H1 (cell line): ENCODE measurements at regions not wholly inside any gene's neighbourhood (a gene's known extent, or its start where the extent isn't known, plus 50 kb on each side); places are given as distances from the start of the nearest gene placed in this dataset.

Experiments used
- CTCF ChIA-PET: fragments of 300-600 bp; sonication (Branson Sonifier 250); formaldehyde crosslinking; loops from one replicate; lab custom pipeline; 2021; ENCODE audit not compliant: partially characterized antibody; lab: Charles Lee
- POLR2A ChIA-PET: fragments of 300-600 bp; sonication (Branson Sonifier 250); formaldehyde crosslinking; loops from one replicate; lab custom pipeline; 2021; ENCODE audit warnings: inconsistent platforms; ENCODE audit not compliant: partially characterized antibody; lab: Charles Lee
- DNase-seq, 2 experiments: peaks; one replicate each; pipeline versions ENCODE4 v3.0.0 to v3.0.0-alpha.2; 2010 to 2022; ENCODE audit warnings: low spot score in 2 of 2, low read depth in 1 of 2, mixed read lengths in 1 of 2
- FAIRE-seq: peaks from 2 replicates; lab custom pipeline; 2011; peaks lifted over from hg19 to GRCh38; lab: Jason Lieb, UNC
- H2AFZ ChIP-seq: 2 replicates; pipeline ENCODE4 v1.8.1; 2012; ENCODE audit warnings: low read length, inconsistent platforms
- H2AK5ac ChIP-seq: 2 replicates; pipeline ENCODE4 v1.6.1; 2013; ENCODE audit warnings: low read depth, low read length
- H2BK120ac ChIP-seq: replicated peaks from 2 replicates; pipeline ENCODE3; 2013; ENCODE audit warnings: low read depth, low read length, inconsistent platforms
- H2BK12ac ChIP-seq: 2 replicates; pipeline ENCODE4 v1.6.1; 2013; ENCODE audit warnings: low read depth, low read length
- H2BK15ac ChIP-seq: 2 replicates; pipeline ENCODE4 v1.6.1; 2013; ENCODE audit warnings: low read length
- H2BK20ac ChIP-seq: 2 replicates; pipeline ENCODE4 v1.6.1; 2013; ENCODE audit warnings: low read length
- H2BK5ac ChIP-seq: 2 replicates; pipeline ENCODE4 v1.6.1; 2013; ENCODE audit warnings: low read depth, low read length
- H3K14ac ChIP-seq: 2 replicates; pipeline ENCODE4 v1.6.1; 2013; ENCODE audit warnings: inconsistent platforms; ENCODE audit not compliant: insufficient read length
- H3K18ac ChIP-seq: 2 replicates; pipeline ENCODE4 v1.6.1; 2013; ENCODE audit warnings: low read length; ENCODE audit errors: extremely low read depth
- H3K23ac ChIP-seq: 2 replicates; pipeline ENCODE4 v1.6.1; 2013; ENCODE audit warnings: inconsistent platforms; ENCODE audit not compliant: insufficient read length
- H3K23me2 ChIP-seq: 2 replicates; pipeline ENCODE4 v1.6.1; 2013; ENCODE audit warnings: low read depth, low read length
- H3K27ac ChIP-seq: 2 replicates; pipeline ENCODE4 v1.6.1; 2011; ENCODE audit warnings: low read depth, low read length, inconsistent platforms
- H3K27me3 ChIP-seq, 4 experiments: replicated peaks in 1 of 4; 1 replicate in 1 of 4; 2 replicates in 3 of 4; pipeline versions ENCODE4 v1.6.1 to v1.8.1; 2011 to 2013; ENCODE audit warnings: low read length in 3 of 4, mild to moderate bottlenecking in 3 of 4, inconsistent platforms in 2 of 4, mixed read lengths in 2 of 4, moderate library complexity in 1 of 4; ENCODE audit not compliant: control insufficient read depth in 3 of 4, insufficient read depth in 3 of 4; ENCODE audit errors: extremely low read depth in 1 of 4
- H3K36me3 ChIP-seq, 4 experiments: 2 replicates each; pipeline versions ENCODE4 v1.6.1 to v1.8.1; 2011 to 2013; ENCODE audit warnings: mild to moderate bottlenecking in 4 of 4, low read length in 3 of 4, moderate library complexity in 2 of 4, control low read depth in 1 of 4, inconsistent platforms in 1 of 4; ENCODE audit not compliant: insufficient read depth in 4 of 4, control insufficient read depth in 2 of 4
- H3K4ac ChIP-seq: replicated peaks from 2 replicates; pipeline ENCODE3; 2013; ENCODE audit warnings: low read length, low read depth, mixed read lengths, inconsistent platforms; ENCODE audit not compliant: insufficient read length
- H3K4me1 ChIP-seq, 4 experiments: replicated peaks in 1 of 4; 1 replicate in 1 of 4; 2 replicates in 3 of 4; pipeline versions ENCODE4 v1.6.1 to v1.8.1; 2011 to 2013; ENCODE audit warnings: low read length in 3 of 4, inconsistent platforms in 2 of 4, mixed read lengths in 1 of 4; ENCODE audit not compliant: insufficient read depth in 4 of 4, control insufficient read depth in 3 of 4
- H3K4me2 ChIP-seq, 2 experiments: 2 replicates each; pipeline versions ENCODE4 v1.6.1 to v1.8.1; 2011 to 2013; ENCODE audit warnings: low read depth in 2 of 2, low read length in 2 of 2, control low read depth in 1 of 2, inconsistent platforms in 1 of 2, mild to moderate bottlenecking in 1 of 2; ENCODE audit not compliant: insufficient read depth in 1 of 2
- H3K4me3 ChIP-seq, 4 experiments: fragments of 200-600, 300-600 bp in 1 of 4; sonication (generic), shearing (Covaris generic), sonication (Bioruptor Twin) in 1 of 4; 2 replicates each; pipeline versions ENCODE4 v1.5.1 to v1.8.1; 2011 to 2016; ENCODE audit warnings: low read length in 4 of 4, low read depth in 3 of 4, control low read depth in 2 of 4, inconsistent platforms in 2 of 4, mild to moderate bottlenecking in 2 of 4, mixed read lengths in 1 of 4, moderate library complexity in 1 of 4; ENCODE audit not compliant: insufficient read depth in 2 of 4; ENCODE audit errors: extremely low read depth in 1 of 4
- H3K56ac ChIP-seq: replicated peaks from 2 replicates; pipeline ENCODE3; 2013; ENCODE audit warnings: low read depth, mild to moderate bottlenecking, mixed read lengths, low read length, inconsistent platforms; ENCODE audit not compliant: insufficient read length
- H3K79me1 ChIP-seq: 2 replicates; pipeline ENCODE4 v1.6.1; 2013; ENCODE audit warnings: low read depth, low read length, control low read depth
- H3K79me2 ChIP-seq, 2 experiments: 2 replicates each; pipeline versions ENCODE4 v1.6.1 to v1.8.1; 2012 to 2013; ENCODE audit warnings: low read length in 2 of 2, mild to moderate bottlenecking in 2 of 2, inconsistent platforms in 1 of 2; ENCODE audit not compliant: insufficient read depth in 2 of 2, control insufficient read depth in 1 of 2
- H3K9ac ChIP-seq, 4 experiments: replicated peaks in 1 of 4; 1 replicate in 1 of 4; 2 replicates in 3 of 4; pipeline versions ENCODE4 v1.6.1 to v1.8.1; 2011 to 2013; ENCODE audit warnings: low read depth in 3 of 4, low read length in 3 of 4, control low read depth in 2 of 4, mild to moderate bottlenecking in 2 of 4, moderate library complexity in 2 of 4, inconsistent platforms in 1 of 4; ENCODE audit errors: extremely low read depth in 1 of 4
- H3K9me3 ChIP-seq, 2 experiments: 2 replicates each; pipeline versions ENCODE4 v1.6.1 to v1.8.1; 2012 to 2013; ENCODE audit warnings: mild to moderate bottlenecking in 2 of 2, moderate library complexity in 2 of 2, control low read depth in 1 of 2, inconsistent platforms in 1 of 2, low read depth in 1 of 2, low read length in 1 of 2, mixed read lengths in 1 of 2; ENCODE audit not compliant: insufficient read depth in 2 of 2
- H4K20me1 ChIP-seq, 2 experiments: replicated peaks in 1 of 2; 2 replicates each; pipeline versions ENCODE3 to v1.8.1; 2011 to 2013; ENCODE audit warnings: inconsistent platforms in 2 of 2, low read length in 2 of 2, mild to moderate bottlenecking in 1 of 2; ENCODE audit not compliant: insufficient read depth in 2 of 2, control insufficient read depth in 1 of 2
- H4K5ac ChIP-seq: 2 replicates; pipeline ENCODE4 v1.6.1; 2013; ENCODE audit warnings: low read length, low read depth, mixed read lengths, inconsistent platforms; ENCODE audit not compliant: insufficient read length
- H4K8ac ChIP-seq: 2 replicates; pipeline ENCODE4 v1.8.0; 2013; ENCODE audit warnings: mild to moderate bottlenecking, moderate library complexity, low read length, inconsistent platforms; ENCODE audit not compliant: insufficient read depth; ENCODE audit errors: extremely low read depth
- H4K91ac ChIP-seq: replicated peaks from 2 replicates; pipeline ENCODE3; 2013; ENCODE audit warnings: low read length, mixed read lengths, inconsistent platforms; ENCODE audit not compliant: insufficient read length
- CTBP2 ChIP-seq: IDR thresholded peaks from 2 replicates; pipeline ENCODE4 v1.7.0; 2011; ENCODE audit warnings: borderline replicate concordance, mild to moderate bottlenecking, moderate library complexity, mixed read lengths, low read length; ENCODE audit not compliant: insufficient read depth, insufficient read length
- SP4 ChIP-seq: IDR thresholded peaks from 2 replicates; pipeline ENCODE4 v1.6.1; 2012; ENCODE audit warnings: low read length, inconsistent platforms
- TBP ChIP-seq: IDR thresholded peaks from 2 replicates; pipeline ENCODE4 v1.6.1; 2011; ENCODE audit warnings: low read depth, low read length, improper control_type of control experiment
- WGBS, 2 experiments: shearing (Covaris generic) in 1 of 2; methylation state at CpG; one replicate each; pipeline versions ENCODE4 v1.1.6 to v1.1.7; 2013 to 2015; ENCODE audit warnings: low lambda C conversion rate in 2 of 2, mixed read lengths in 2 of 2, inconsistent platforms in 1 of 2, low coverage in 1 of 2, missing lambda C conversion rate in 1 of 2; ENCODE audit not compliant: insufficient replicate concordance in 2 of 2, insufficient coverage in 1 of 2, insufficient read length in 1 of 2; ENCODE audit errors: extremely low coverage in 1 of 2, missing lambda C conversion rate in 1 of 2; 5-methylcytosine and 5-hydroxymethylcytosine counted together
- TF ChIP-seq, protein P1 (sequence below): IDR thresholded peaks from 2 replicates; pipeline ENCODE4 v1.6.1; 2011; ENCODE audit warnings: low read depth, mild to moderate bottlenecking, low read length; ENCODE audit not compliant: insufficient read depth

DNA sequence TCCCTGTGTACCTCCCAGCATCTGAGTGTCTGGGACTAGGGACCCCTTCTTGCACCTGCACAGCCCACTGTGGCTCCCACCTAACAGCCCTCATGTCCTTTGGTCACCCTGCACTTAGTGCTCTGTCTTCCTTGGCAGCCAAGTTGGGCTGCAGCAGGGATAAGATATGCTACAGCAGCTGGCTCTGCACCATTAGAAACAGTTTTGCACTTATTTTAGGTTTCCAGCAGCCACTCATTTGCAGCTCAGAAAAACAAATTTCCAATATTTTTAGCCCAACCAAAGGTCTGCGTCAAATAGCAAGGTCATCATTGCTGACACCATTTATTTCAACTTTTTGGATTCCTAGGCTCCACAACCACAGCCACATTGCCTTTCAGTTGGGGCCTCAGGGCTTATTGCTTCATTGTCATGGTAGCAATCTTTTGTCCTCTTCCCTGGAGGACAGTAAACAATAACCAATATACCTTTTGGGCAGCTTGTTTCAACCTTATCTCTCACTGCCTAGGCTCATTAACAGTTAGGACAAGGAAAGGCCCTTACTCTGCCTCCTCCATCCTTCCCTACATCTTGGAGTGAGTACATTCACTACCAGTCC lies 263.9 kb downstream of the COX7C start:
- H3K9ac ChIP-seq, result no peak overlapping the region; a peak in 1 of 7 replicates
- H2AFZ ChIP-seq, result 0 out of 2 replicates have a peak overlapping the region, but pooled peaks have one; percentile 37
- H3K79me1 ChIP-seq, result no peaks in the 10 kb centered on the region
- DNase-seq (no peak), FAIRE-seq (no peak)
- H3K79me2 ChIP-seq, result no peaks in the 10 kb centered on the region
- ChIA-PET CTCF (interaction anchor here (0.8 to 2.9 kb wide), 9 partner anchors 9 to 119 kb away, joined by 3 to 44 read pairs (median 5); no protein-coding TSS in a partner anchor), POLR2A (no interaction called here)
- no peaks in the 10 kb centered on the region for H3K23me2 ChIP-seq
- no peaks in the 10 kb centered on the region for H3K36me3 ChIP-seq
- H2BK5ac ChIP-seq, result no peak overlapping the region
- H3K4me1 ChIP-seq, result peaks cover 0 to 14% (median 7%) of the 10 kb centered on the region in 4 experiments; a peak in 3 of 7 replicates
- H3K14ac ChIP-seq, result no peak overlapping the region
- no peak overlapping the region for H3K23ac ChIP-seq
- H3K27ac ChIP-seq, result 0 out of 2 replicates have a peak overlapping the region, but pooled peaks have one; percentile 19
- no peak overlapping the region for H3K56ac ChIP-seq
- no peak overlapping the region for H3K4ac ChIP-seq
- H2AK5ac ChIP-seq, result no peak overlapping the region
- no peaks in the 10 kb centered on the region for H3K27me3 ChIP-seq
- H4K8ac ChIP-seq, result no peak overlapping the region
- H3K4me3 ChIP-seq, result no peak overlapping the region
- H2BK120ac ChIP-seq, result no peak overlapping the region
- 94% methylated on average over 1 of the region's 1 CpG; no CpG with 5 or more reads in 1 of the 2 experiments for WGBS, 2 experiments
- H4K91ac ChIP-seq, result no peak overlapping the region
- no peak overlapping the region; the same call in 1 of the 2 replicates for H2BK15ac ChIP-seq
- no peak overlapping the region for H4K5ac ChIP-seq
- no peak overlapping the region for H3K18ac ChIP-seq
- no peak overlapping the region for H2BK12ac ChIP-seq
- H3K9me3 ChIP-seq, result no peaks in the 10 kb centered on the region
- H2BK20ac ChIP-seq, result peak overlapping the region; percentile 25; the same call in 1 of the 2 replicates
- H4K20me1 ChIP-seq, result no peaks in the 10 kb centered on the region
- no peak overlapping the region for H3K4me2 ChIP-seq
- TF ChIP-seq SP4, result no peak
- no peak for TF ChIP-seq CTBP2
- no peak for TF ChIP-seq TBP
- TF ChIP-seq, protein P1, sequence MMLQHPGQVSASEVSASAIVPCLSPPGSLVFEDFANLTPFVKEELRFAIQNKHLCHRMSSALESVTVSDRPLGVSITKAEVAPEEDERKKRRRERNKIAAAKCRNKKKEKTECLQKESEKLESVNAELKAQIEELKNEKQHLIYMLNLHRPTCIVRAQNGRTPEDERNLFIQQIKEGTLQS, result no peak
